ENCODE measurements at regions not wholly inside any gene's neighbourhood (a gene's known extent, or its start where the extent isn't known, plus 50 kb on each side); places are given as distances from the start of the nearest gene placed in this dataset.

GRCh38 chr13:29709407-29710069 lies 114.0 kb upstream of the SLC7A1 start:
- H3K4me3 ChIP-seq (ENCODE audit: low read length in 3 of 3): no peak overlapping the region
- H3K27me3 ChIP-seq (ENCODE audit: control insufficient read depth, insufficient read depth, low read length): no peaks in the 10 kb centered on the region
- peaks cover 0 to 9% (median 0%) of the 10 kb centered on the region in 3 donors for H3K9me3 ChIP-seq (ENCODE audit: control insufficient read depth in 2 of 3, insufficient read depth in 1 of 3, low read length in 3 of 3)
- no peak overlapping the region for H3K27ac ChIP-seq (ENCODE audit: low read depth in 2 of 2, low read length in 2 of 2)
- TF ChIP-seq CTCF (IDR thresholded peaks at IDR 0.05; ENCODE audit: borderline replicate concordance, extremely low read depth, insufficient read depth): no peak
- no peaks in the 10 kb centered on the region for H3K36me3 ChIP-seq (ENCODE audit: control insufficient read depth in 2 of 3, insufficient read depth in 3 of 3, low read length in 3 of 3)
- DNase-seq (peak in 2 of 5 donors; percentile 42 to 54), FAIRE-seq (no peak)
- intact Hi-C loops (cut with DNase I): no loop called here
- H3K9ac ChIP-seq (ENCODE audit: low read length in 3 of 3): no peak overlapping the region
- peaks cover 0 to 14% (median 3%) of the 10 kb centered on the region in 3 donors for H3K4me1 ChIP-seq (ENCODE audit: control insufficient read depth in 2 of 3, insufficient read depth in 2 of 3, low read depth in 1 of 3, low read length in 3 of 3)

- peaks cover 0 to 14% (median 3%) of the 10 kb centered on the region in 3 donors for H3K4me1 ChIP-seq (ENCODE audit: control insufficient read depth in 2 of 3, insufficient read depth in 2 of 3, low read depth in 1 of 3, low read length in 3 of 3)
- TF ChIP-seq CTCF (IDR thresholded peaks at IDR 0.05; ENCODE audit: borderline replicate concordance, extremely low read depth, insufficient read depth): peak; percentile 11
- intact Hi-C loops (cut with DNase I): no loop called here
- H3K27me3 ChIP-seq (ENCODE audit: control insufficient read depth, insufficient read depth, low read length): no peaks in the 10 kb centered on the region
- DNase-seq (peak in 1 of 5 donors; percentile 37), FAIRE-seq (no peak)
- H3K9ac ChIP-seq (ENCODE audit: low read length in 3 of 3): no peak overlapping the region
- no peak overlapping the region for H3K27ac ChIP-seq (ENCODE audit: low read depth in 2 of 2, low read length in 2 of 2)
- no peaks in the 10 kb centered on the region for H3K9me3 ChIP-seq (ENCODE audit: control insufficient read depth in 2 of 3, insufficient read depth in 1 of 3, low read length in 3 of 3)
- H3K36me3 ChIP-seq (ENCODE audit: control insufficient read depth in 2 of 3, insufficient read depth in 3 of 3, low read length in 3 of 3): no peaks in the 10 kb centered on the region
- no peak overlapping the region for H3K4me3 ChIP-seq (ENCODE audit: low read length in 3 of 3)
Measured at GRCh38 chr13:29707876-29708543, 112.5 kb upstream of the SLC7A1 start.

- TF ChIP-seq CTCF (IDR thresholded peaks at IDR 0.05; ENCODE audit: borderline replicate concordance, extremely low read depth, insufficient read depth): no peak
- DNase-seq (no peak), FAIRE-seq (no peak)
- H3K9ac ChIP-seq (ENCODE audit: low read length in 3 of 3): no peak overlapping the region
- H3K9me3 ChIP-seq (ENCODE audit: control insufficient read depth in 2 of 3, insufficient read depth in 1 of 3, low read length in 3 of 3): no peaks in the 10 kb centered on the region
- no peak overlapping the region for H3K27ac ChIP-seq (ENCODE audit: low read depth in 2 of 2, low read length in 2 of 2)
- peaks cover 0 to 11% (median 3%) of the 10 kb centered on the region in 3 donors for H3K4me1 ChIP-seq (ENCODE audit: control insufficient read depth in 2 of 3, insufficient read depth in 2 of 3, low read depth in 1 of 3, low read length in 3 of 3)
- no peaks in the 10 kb centered on the region for H3K36me3 ChIP-seq (ENCODE audit: control insufficient read depth in 2 of 3, insufficient read depth in 3 of 3, low read length in 3 of 3)
- intact Hi-C loops (cut with DNase I): no loop called here
- H3K4me3 ChIP-seq (ENCODE audit: low read length in 3 of 3): no peak overlapping the region
- no peaks in the 10 kb centered on the region for H3K27me3 ChIP-seq (ENCODE audit: control insufficient read depth, insufficient read depth, low read length)
Measured at GRCh38 chr13:29706923-29707322, 111.4 kb upstream of the SLC7A1 start.

Measured in kidney (tissue), 13 donors.